Mesodermal cell (in vitro differentiated cells): ENCODE measurements at regions not wholly inside any gene's neighbourhood (a gene's known extent, or its start where the extent isn't known, plus 50 kb on each side); places are given as distances from the start of the nearest gene placed in this dataset.
"Not testable (repeated sequence)": the region's sequence is repeated elsewhere in the genome, so short reads cannot be mapped to it uniquely, and the experiment has no call there.

Experiments used
- H3K27ac ChIP-seq: 2 replicates; pipeline ENCODE4 v1.7.0; 2013; ENCODE audit warnings: mild to moderate bottlenecking, low read depth, low read length, moderate library complexity; ENCODE audit not compliant: severe bottlenecking
- H3K36me3 ChIP-seq: 2 replicates; pipeline ENCODE4 v1.7.1; 2013; ENCODE audit warnings: mild to moderate bottlenecking, low read length, moderate library complexity; ENCODE audit not compliant: control insufficient read depth, insufficient read depth
- H3K4me1 ChIP-seq: one replicate; pipeline ENCODE4 v1.7.1; 2013; ENCODE audit warnings: mild to moderate bottlenecking, low read length; ENCODE audit not compliant: insufficient read depth, control insufficient read depth, poor library complexity, severe bottlenecking
- H3K4me3 ChIP-seq: 2 replicates; pipeline ENCODE4 v1.7.0; 2013; ENCODE audit warnings: low read length, control low read depth, mild to moderate bottlenecking; ENCODE audit not compliant: insufficient read depth, poor library complexity, severe bottlenecking; ENCODE audit errors: extremely low read depth
- H3K9me3 ChIP-seq: 2 replicates; pipeline ENCODE4 v1.7.1; 2013; ENCODE audit warnings: mild to moderate bottlenecking, low read length, moderate library complexity; ENCODE audit not compliant: control insufficient read depth
- WGBS, 2 experiments: methylation state at CpG; one replicate each; pipeline ENCODE4 v1.1.5; 2013; ENCODE audit warnings: missing lambda C conversion rate in 2 of 2; ENCODE audit not compliant: insufficient coverage in 2 of 2; 5-methylcytosine and 5-hydroxymethylcytosine counted together

DNA sequence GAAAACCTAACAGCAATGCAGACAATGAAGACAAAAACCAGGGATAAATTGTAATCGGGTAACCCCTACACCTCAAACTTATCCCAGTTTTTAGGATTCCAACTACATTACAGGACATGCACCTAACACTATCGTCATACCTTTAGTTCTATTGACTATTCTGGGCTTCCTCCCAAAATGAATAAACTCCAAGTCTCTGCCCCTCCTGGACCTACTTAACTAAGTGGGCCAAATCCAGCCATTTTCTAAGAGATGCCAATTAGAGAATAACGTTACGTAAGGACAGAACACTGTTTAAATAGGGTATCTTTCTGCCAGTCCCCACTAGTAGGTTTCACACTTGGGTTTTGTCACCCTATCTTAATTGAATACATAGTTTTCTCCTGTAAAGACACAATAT, 253.1 kb upstream of the MKLN1 start:
- Histone ChIP-seq H3K4me1 (peaks cover 4% of the 10 kb centered on the region), H3K9me3 (no peaks in the 10 kb centered on the region), H3K27ac (no peak overlapping the region), H3K4me3 (no peak overlapping the region), H3K36me3 (peaks cover 4% of the 10 kb centered on the region)
- WGBS, 2 experiments, result 90 to 92% methylated on average over 2 to 3 of the region's 4 CpGs

DNA sequence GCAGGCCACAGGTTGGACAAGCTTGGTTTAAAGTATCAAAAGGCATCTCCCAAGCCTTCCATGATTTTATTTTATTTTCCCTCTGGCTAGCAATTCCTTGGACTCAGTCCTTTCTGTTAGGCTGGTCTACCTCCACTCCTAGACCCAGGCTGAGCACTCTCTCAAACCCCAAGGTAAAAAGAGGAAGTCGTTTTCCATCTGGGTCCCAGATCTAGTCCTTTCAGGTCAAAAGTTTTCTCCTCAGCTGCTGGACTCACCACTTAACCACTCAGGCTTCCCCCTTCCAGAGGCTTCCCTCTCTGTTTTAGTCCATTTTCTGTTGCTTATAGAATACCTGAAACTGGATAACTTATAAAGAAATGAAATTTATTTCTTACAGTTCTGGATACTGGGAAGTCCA, 252.3 kb upstream of the MKLN1 start:
- WGBS, 2 experiments, result 86% methylated on average over 1 of the region's 1 CpG; no CpG with 5 or more reads in 1 of the 2 experiments
- Histone ChIP-seq H3K9me3 (no peaks in the 10 kb centered on the region), H3K4me3 (no peak overlapping the region), H3K36me3 (peaks cover 4% of the 10 kb centered on the region), H3K27ac (no peak overlapping the region), H3K4me1 (peaks cover 4% of the 10 kb centered on the region)

GRCh38 chr7:131076032-131076431, 251.6 kb upstream of the MKLN1 start:
- 88 to 100% methylated on average over 2 to 3 of the region's 3 CpGs for WGBS, 2 experiments
- Histone ChIP-seq H3K4me1 (peaks cover 4% of the 10 kb centered on the region), H3K36me3 (peaks cover 4% of the 10 kb centered on the region), H3K27ac (no peak overlapping the region), H3K9me3 (no peaks in the 10 kb centered on the region), H3K4me3 (no peak overlapping the region)

GRCh38 chr7:131076711-131077181, 250.9 kb upstream of the MKLN1 start:
- Histone ChIP-seq H3K27ac (peak overlapping the region; percentile 55), H3K36me3 (peaks cover 4% of the 10 kb centered on the region), H3K9me3 (no peaks in the 10 kb centered on the region), H3K4me1 (peaks cover 4% of the 10 kb centered on the region), H3K4me3 (no peak overlapping the region)
- 80 to 85% methylated on average over 4 of the region's 4 CpGs for WGBS, 2 experiments

GRCh38 chr7:131077735-131078134, 249.9 kb upstream of the MKLN1 start:
- peaks cover 4% of the 10 kb centered on the region for H3K36me3 ChIP-seq
- peaks cover 4% of the 10 kb centered on the region for H3K4me1 ChIP-seq
- H3K4me3 ChIP-seq, result no peak overlapping the region
- no peak overlapping the region for H3K27ac ChIP-seq
- 95 to 100% methylated on average over 1 to 2 of the region's 4 CpGs for WGBS, 2 experiments
- H3K9me3 ChIP-seq, result no peaks in the 10 kb centered on the region

DNA sequence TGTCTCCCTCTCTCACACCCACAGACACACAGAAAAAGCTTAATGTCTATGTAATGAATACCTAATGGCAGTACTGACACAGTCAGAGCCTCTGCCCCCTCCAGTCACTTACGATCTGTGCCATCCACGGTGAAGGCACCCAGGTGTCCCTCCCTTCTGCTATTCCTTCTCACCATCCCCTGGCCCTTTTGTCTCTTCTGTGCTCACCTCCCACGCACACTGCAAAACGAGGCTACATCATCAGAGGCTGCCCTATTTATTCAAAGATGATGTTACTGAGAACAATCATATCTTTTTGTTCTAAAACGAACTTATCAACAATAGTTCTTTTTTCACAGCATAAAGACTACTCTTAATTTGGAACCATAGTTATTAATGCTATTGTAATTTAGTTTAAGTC, 246.9 kb upstream of the MKLN1 start:
- no peaks in the 10 kb centered on the region for H3K9me3 ChIP-seq
- H3K27ac ChIP-seq, result no peak overlapping the region
- H3K4me1 ChIP-seq, result peaks cover 4% of the 10 kb centered on the region
- 88 to 100% methylated on average over 2 of the region's 5 CpGs for WGBS, 2 experiments
- no peaks in the 10 kb centered on the region for H3K36me3 ChIP-seq
- no peak overlapping the region for H3K4me3 ChIP-seq

DNA sequence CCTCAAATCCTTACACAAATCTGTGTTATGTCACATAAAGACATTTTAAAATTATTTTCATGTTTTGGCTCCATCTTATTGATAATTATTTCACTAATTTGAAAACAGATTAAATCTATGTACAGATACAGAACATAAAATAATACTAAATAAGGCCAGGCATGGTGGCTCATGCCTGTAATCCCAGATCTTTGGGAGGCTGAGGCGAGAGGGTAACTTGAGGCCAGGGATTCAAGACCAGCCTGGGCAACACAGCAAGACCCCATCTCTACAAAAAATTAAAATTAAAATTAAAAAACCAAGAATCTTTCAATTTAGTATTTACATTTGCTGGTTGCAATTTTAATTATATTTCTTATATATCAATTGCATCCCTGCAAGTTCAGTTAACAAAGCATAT, 246.4 kb upstream of the MKLN1 start:
- WGBS, 2 experiments, result no CpG with 5 or more reads among the region's 1 CpG
- H3K27ac ChIP-seq, result no peak overlapping the region
- no peaks in the 10 kb centered on the region for H3K9me3 ChIP-seq
- peaks cover 1% of the 10 kb centered on the region for H3K4me1 ChIP-seq
- H3K4me3 ChIP-seq, result no peak overlapping the region
- no peaks in the 10 kb centered on the region for H3K36me3 ChIP-seq

GRCh38 chr7:131083781-131084180, 243.9 kb upstream of the MKLN1 start:
- WGBS, 2 experiments, result no CpG with 5 or more reads among the region's 1 CpG
- H3K9me3 ChIP-seq, result no peaks in the 10 kb centered on the region
- no peak overlapping the region for H3K4me3 ChIP-seq
- no peaks in the 10 kb centered on the region for H3K36me3 ChIP-seq
- H3K4me1 ChIP-seq, result no peaks in the 10 kb centered on the region
- no peak overlapping the region for H3K27ac ChIP-seq

DNA sequence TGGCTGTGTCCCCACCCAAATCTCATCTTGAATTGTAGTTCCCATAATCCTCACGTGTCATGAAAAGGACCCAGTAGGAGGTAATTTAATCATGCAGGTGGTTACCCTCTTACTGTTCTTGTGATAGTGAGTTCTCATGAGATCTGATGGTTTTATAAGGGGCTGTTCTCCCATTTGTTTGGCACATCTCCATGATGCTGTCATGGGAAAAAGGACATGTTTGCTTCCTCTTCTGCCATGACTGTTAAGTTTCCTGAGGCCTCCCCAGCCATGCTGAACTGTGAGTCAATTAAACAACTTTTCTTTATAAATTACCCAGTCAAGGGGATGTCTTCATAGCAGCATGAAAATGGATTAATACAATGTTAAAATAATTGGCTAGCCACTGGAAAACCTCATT, 243.3 kb upstream of the MKLN1 start:
- H3K4me1 ChIP-seq, result not testable (repeated sequence)
- 75% methylated on average over 1 of the region's 1 CpG; no CpG with 5 or more reads in 1 of the 2 experiments for WGBS, 2 experiments

GRCh38 chr7:131087756-131088658, 239.7 kb upstream of the MKLN1 start:
- Histone ChIP-seq H3K36me3 (peaks cover 5% of the 10 kb centered on the region), H3K4me1 (no peaks in the 10 kb centered on the region), H3K9me3 (no peaks in the 10 kb centered on the region), H3K27ac (no peak overlapping the region), H3K4me3 (no peak overlapping the region)
- 80 to 92% methylated on average over 5 of the region's 8 CpGs for WGBS, 2 experiments

More for the DNA sequence above, 243.3 kb upstream of the MKLN1 start:
- not testable (repeated sequence) for H3K4me3 ChIP-seq, H3K9me3 ChIP-seq, H3K27ac ChIP-seq, H3K36me3 ChIP-seq

DNA sequence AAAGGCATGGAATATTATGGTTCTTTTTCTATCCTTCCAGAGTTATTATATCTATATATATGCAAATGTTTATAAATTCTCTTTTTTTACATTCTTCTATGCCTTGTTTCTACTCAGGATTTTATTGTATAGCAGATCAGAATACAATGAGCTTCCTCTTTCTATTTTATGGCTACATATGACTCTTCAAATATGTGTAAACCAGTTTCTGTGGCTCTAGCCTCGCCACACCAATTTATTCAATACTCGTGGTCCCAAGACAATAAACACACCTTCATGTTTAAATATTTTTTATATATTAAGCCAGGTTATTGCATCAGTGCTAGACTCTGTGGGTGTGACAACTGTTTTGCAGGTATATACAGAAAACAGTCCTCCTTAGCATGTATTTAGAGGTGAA, 237.5 kb upstream of the MKLN1 start:
- H3K36me3 ChIP-seq, result peaks cover 5% of the 10 kb centered on the region
- H3K9me3 ChIP-seq, result no peaks in the 10 kb centered on the region
- no peak overlapping the region for H3K4me3 ChIP-seq
- WGBS, 2 experiments, result no CpG with 5 or more reads among the region's 2 CpGs
- H3K4me1 ChIP-seq, result no peaks in the 10 kb centered on the region
- no peak overlapping the region for H3K27ac ChIP-seq
